ENCODE measurements at regions not wholly inside any gene's neighbourhood (a gene's known extent, or its start where the extent isn't known, plus 50 kb on each side); places are given as distances from the start of the nearest gene placed in this dataset.
"Not testable (repeated sequence)": the region's sequence is repeated elsewhere in the genome, so short reads cannot be mapped to it uniquely, and the experiment has no call there.

GRCh38 chr9:61817127-61817705 is 627.4 kb downstream of the SPATA31A7 start:
- not testable (repeated sequence) for DNase-seq (ENCODE audit: low read depth)

GRCh38 chr9:61853624-61854259 is 663.9 kb downstream of the SPATA31A7 start:
- DNase-seq (ENCODE audit: low read depth): peak; percentile 75

- DNase-seq (ENCODE audit: low read depth): not testable (repeated sequence)
Observed at GRCh38 chr9:61854260-61854640, 664.4 kb downstream of the SPATA31A7 start.

DNA sequence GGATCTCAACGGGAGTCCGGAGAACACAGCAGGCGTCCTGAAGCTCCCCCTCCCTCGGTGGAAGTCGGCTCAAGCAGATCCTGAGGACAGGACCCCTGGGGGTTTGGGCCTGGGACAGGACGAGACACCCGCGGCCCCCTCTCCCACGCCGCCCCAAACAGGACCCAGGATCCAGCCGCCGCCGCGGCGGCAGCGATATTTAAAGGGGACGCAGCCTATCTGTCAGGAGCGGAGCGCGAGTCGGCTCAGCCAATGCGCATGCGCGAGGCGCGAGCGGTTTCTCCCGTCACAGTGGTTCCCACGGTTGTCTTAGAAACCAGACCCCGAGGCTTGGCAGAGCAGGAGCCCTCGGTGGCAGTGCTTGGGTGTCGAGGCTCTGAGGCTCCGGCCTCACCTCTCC is 666.4 kb downstream of the SPATA31A7 start:
- DNase-seq (ENCODE audit: low read depth): not testable (repeated sequence)

GRCh38 chr9:61856858-61857453 is 667.1 kb downstream of the SPATA31A7 start:
- DNase-seq (ENCODE audit: low read depth): not testable (repeated sequence)

GRCh38 chr9:61857709-61858351 is 668.0 kb downstream of the SPATA31A7 start:
- not testable (repeated sequence) for DNase-seq (ENCODE audit: low read depth)

DNA sequence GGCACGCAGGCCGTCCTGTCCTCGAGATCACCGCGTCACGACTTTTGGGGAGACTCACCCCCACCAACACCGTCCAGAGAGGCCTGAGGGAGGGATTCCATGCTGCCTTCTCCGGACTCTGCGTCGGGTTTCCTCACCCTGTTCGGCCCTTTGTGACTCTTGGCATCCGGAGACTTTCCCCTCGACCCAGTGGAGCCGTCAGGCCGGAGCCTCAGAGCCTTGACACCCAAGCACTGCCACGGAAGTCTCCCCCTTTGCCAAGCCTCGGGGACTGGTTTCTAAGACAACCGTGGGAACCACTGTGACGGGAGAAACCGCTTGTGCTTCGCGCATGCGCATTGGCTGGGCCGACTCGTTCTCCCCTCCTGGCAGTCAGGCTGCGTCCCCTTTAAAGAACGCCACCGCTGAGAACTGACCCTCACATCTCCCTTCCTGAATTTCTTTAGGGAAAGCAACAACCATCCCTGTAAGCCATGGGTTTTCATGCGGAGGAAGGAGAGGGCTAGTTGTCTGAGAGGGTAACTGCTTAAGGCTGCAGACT is 672.7 kb downstream of the SPATA31A7 start:
- DNase-seq (ENCODE audit: low read depth): peak; percentile 50

- not testable (repeated sequence) for DNase-seq (ENCODE audit: low read depth)
Observed at GRCh38 chr9:61864463-61864862, 674.6 kb downstream of the SPATA31A7 start.

DNA sequence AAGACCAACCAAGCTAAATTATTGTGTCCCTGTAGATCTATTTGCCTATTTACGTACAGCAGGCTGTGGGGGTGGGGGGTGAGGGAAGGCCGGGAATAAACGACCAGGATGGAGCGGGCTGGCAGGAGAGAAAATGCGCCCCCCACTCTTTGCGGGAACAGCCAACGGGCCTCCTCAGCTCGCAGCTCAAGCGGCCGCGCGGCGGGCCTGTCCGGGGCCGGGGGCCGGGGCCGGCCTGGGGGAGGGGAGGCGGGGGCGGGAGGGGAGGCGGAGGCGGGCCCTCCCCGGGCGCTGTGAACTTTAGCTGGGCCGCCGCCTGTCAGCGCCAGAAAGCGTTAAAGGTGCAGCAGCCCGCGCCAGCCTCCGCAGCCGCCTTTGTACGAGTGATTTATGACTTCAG is 679.1 kb downstream of the SPATA31A7 start:
- DNase-seq (ENCODE audit: low read depth): not testable (repeated sequence)

GRCh38 chr9:61872329-61872728 is 682.5 kb downstream of the SPATA31A7 start:
- DNase-seq (ENCODE audit: low read depth): not testable (repeated sequence)
